HG02571 (cell line): ENCODE measurements at regions not wholly inside any gene's neighbourhood (a gene's known extent, or its start where the extent isn't known, plus 50 kb on each side); places are given as distances from the start of the nearest gene placed in this dataset.

Experiments used
- ATAC-seq: cut with Tn5 transposase; IDR thresholded peaks from one replicate; pipeline ENCODE4 v1.9.1; 2021; ENCODE audit warnings: mild to moderate bottlenecking, moderate library complexity; ENCODE audit not compliant: unreplicated experiment

- ATAC-seq = peak; percentile 29
These were observed 57.6 kb upstream of the BOLA1 start for GRCh38 chr1:149841597-149842238.

- peak; percentile 52 for ATAC-seq
These were observed 56.8 kb upstream of the BOLA1 start for GRCh38 chr1:149842458-149843064.

DNA sequence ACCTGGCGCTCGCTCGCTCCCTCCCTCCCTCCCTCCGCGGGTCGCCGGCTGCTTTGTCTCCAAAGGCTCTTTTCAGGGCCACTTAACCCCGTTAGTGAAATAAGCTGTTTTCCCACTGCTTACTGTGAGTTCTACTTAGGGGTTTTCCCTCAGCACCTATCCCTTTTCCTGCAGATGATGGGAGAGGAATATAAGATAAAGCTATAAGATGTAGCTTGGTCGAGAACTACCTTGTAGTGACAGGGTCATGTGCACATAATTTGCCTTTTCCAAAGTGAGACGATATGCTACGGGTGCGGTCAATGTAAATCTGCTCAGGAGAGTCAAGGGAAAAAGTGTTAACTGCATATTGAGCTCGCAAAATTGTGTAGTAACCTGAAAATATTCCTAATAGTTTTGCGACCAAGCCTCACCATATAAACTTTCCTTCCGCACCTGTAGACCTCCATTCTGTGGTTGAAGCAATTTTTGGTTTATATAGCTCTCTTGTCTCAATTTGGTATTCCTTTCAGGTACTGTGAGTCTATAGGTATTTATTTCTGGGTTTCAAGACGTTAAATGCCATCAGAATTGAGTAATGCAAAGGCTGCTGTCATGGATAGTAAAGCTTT is 55.8 kb upstream of the BOLA1 start:
- ATAC-seq = no peak

GRCh38 chr1:149844101-149844500 is 55.3 kb upstream of the BOLA1 start:
- no peak for ATAC-seq

- ATAC-seq = no peak
These were observed 54.6 kb upstream of the BOLA1 start for GRCh38 chr1:149844650-149845255.

DNA sequence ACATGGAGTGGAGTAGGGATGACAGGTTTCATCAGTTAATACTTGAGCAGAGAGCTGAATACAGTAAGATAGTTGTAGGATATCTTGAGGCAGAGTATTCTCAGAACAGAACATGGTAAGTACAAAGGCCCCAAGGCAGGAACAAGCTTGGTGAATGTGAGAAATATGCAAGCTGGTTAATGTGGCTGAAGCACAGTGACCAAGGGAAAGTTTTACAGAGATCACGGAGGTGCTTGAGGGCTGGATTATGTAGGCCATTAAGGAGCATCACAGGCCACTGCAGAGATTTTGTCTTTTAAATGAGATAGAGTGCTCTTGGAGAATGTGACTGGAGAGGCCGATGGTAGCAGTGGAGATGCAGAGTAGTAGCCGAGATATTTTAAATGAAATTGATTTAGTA is 54.0 kb upstream of the BOLA1 start:
- no peak for ATAC-seq

- no peak for ATAC-seq
These were observed 53.3 kb upstream of the BOLA1 start for GRCh38 chr1:149846042-149846441.

- ATAC-seq = no peak
These were observed 52.5 kb upstream of the BOLA1 start for GRCh38 chr1:149846593-149847466.

GRCh38 chr1:149848340-149849110 is 50.8 kb upstream of the BOLA1 start:
- ATAC-seq = no peak

DNA sequence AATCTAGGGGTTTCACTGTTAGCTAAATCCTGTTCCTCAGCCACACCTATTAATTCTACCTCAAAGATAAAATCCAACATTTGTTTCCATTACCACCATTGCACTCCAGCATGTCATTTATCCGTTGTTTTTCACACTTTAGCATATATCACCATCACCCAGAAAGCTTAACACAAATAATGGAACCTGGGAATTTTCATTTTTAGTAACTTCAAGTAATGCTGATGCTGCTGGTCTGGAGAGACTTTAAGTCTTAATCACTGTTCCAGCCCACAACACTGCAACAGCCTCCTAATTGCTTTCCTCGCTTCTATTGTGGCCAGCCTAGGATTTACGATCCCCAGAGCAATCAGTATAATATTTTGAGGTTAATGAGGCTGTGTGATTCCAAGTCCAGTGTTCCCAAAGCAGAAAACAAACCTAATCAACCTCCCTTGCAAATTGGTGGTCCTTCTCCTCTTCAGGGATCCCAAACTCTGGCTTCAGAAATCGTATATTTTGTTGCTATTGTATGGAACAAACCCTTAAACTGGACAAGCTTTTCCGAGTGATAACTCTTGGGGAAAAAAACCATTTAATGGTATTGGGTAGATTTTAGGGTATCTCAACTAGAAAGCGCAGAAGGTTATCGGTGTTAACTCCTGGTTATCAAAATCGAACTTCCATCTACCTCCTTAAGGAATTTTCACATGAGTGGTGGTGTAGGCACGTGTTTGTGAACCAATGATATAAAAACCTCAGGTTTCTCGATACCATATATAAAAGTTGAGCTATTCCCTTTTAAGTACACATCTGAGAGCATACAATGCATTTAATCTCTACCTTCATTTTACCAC is 50.0 kb upstream of the BOLA1 start:
- no peak for ATAC-seq
